Testis (tissue), 2 donors: ENCODE measurements at regions not wholly inside any gene's neighbourhood (a gene's known extent, or its start where the extent isn't known, plus 50 kb on each side); places are given as distances from the start of the nearest gene placed in this dataset.
"Not testable (repeated sequence)": the region's sequence is repeated elsewhere in the genome, so short reads cannot be mapped to it uniquely, and the experiment has no call there.

Experiments
- DNase-seq: peaks from one replicate; pipeline ENCODE4 v3.0.0-alpha.2; 2019
- H3K27ac ChIP-seq, 2 donors: fragments of 200-600 bp; sonication (generic); one replicate each; pipeline ENCODE4 v1.5.1; 2019
- H3K27me3 ChIP-seq: fragments of 200-600 bp; sonication (generic); one replicate; pipeline ENCODE4 v1.5.1; 2019
- H3K36me3 ChIP-seq: fragments of 200-600 bp; sonication (generic); one replicate; pipeline ENCODE4 v1.5.1; 2017; ENCODE audit warnings: low read depth; ENCODE audit errors: missing control alignments
- H3K4me1 ChIP-seq: fragments of 200-600 bp; sonication (generic); one replicate; pipeline ENCODE4 v1.5.1; 2019
- H3K4me3 ChIP-seq, 2 donors: fragments of 200-600 bp; sonication (generic); one replicate each; pipeline ENCODE4 v1.5.1; 2017 to 2019
- H3K9me3 ChIP-seq: fragments of 200-600 bp; sonication (generic); one replicate; pipeline ENCODE4 v1.5.1; 2017
- WGBS, 2 donors: methylation state at CpG; one replicate each; pipeline ENCODE4 v1.1.5; 2018; 5-methylcytosine and 5-hydroxymethylcytosine counted together
- intact Hi-C: fragments of 100-400 bp; cut with DNase I; formaldehyde crosslinking; loops from one replicate; pipeline ENCODE4 v1.15.1; 2023; ENCODE audit warnings: low total_unique reads
- small RNA-seq, 2 donors: library from RNA; depleted of rRNA; stranded (forward); fragments of <200 nt; gene quantifications; one replicate each; pipeline ENCODE3, GENCODE V24; 2016

DNA sequence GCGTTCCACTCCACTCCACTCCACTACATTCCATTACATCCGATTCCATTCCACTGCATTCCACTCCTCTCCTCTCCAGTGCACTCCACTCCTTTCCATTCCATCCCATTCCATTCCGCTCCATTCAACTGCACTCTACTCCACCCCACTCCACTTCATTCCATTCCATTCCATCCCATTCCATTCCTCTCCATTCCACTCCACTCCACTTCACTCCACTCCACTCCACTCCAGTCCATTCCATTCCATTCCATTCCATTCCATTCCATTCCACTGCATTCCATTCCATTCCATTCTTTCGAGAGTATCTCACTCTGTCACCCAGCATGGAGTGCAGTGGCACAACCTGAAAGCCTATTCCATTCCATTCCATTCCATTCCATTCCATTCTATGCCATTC lies 637.5 kb downstream of the TP53TG3F start:
- 63% methylated on average over 4 of the region's 4 CpGs for WGBS, 2 donors
- H3K4me1 ChIP-seq, H3K27me3 ChIP-seq, H3K9me3 ChIP-seq, DNase-seq, H3K4me3 ChIP-seq, H3K36me3 ChIP-seq, H3K27ac ChIP-seq, intact Hi-C loops: not testable (repeated sequence)

DNA sequence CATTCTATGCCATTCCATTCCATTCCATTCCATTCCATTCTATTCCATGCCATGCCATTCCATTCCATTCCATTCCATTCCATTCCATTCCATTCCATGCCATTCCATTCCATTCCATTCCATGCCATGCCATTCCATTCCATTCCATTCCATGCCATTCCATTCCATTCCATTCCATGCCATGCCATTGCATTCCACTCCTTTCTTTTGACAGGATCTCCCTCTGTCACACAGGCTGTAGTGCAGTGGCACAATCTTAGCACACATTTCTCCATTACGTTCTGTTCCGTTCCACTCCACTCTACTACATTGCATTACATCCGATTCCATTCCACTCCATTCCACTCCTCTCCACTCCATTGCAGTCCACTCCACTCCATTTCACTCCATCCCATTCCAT lies 637.9 kb downstream of the TP53TG3F start:
- H3K27ac ChIP-seq, H3K36me3 ChIP-seq, DNase-seq, H3K4me1 ChIP-seq, H3K9me3 ChIP-seq, intact Hi-C loops, H3K27me3 ChIP-seq, H3K4me3 ChIP-seq: not testable (repeated sequence)
- 79% methylated on average over 3 of the region's 3 CpGs for WGBS, 2 donors

DNA sequence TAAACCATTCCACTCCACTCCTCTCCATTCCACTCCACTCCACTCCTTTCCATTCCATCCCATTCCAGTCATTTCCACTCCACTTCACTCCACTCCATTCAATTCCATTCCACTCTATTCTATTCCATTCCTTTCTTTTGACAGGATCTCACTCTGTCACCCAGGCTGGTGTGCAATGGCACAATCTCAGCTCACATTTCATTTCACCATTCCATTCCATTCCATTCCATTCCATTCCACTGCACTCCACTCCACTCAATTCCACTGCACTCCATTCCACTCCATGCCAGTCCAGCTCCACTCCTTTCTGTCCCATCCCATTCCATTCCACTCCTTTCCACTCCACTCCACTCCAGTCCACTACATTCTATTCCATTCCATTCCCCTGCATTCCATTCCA lies 638.6 kb downstream of the TP53TG3F start:
- H3K36me3 ChIP-seq, DNase-seq, H3K4me3 ChIP-seq, intact Hi-C loops, H3K4me1 ChIP-seq, H3K27ac ChIP-seq, H3K9me3 ChIP-seq, H3K27me3 ChIP-seq: not testable (repeated sequence)

DNA sequence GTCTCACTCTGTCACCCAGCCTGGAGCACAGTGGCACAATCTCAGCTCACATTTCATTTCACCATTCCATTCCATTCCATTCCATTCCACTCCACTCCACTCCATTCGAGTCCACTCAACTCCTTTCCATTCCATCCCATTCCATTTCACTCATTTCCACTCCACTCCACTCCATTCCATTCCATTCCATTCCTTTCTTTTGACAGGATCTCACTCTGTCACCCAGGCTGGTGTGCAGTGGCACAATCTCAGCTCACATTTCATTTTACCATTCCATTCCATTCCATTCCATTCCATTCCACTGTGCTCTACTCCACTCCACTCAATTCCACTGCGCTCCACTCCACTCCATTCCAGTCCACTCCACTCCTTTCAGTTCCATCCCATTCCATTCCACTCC lies 639.6 kb downstream of the TP53TG3F start:
- H3K27ac ChIP-seq, H3K36me3 ChIP-seq, H3K27me3 ChIP-seq, intact Hi-C loops, H3K4me3 ChIP-seq, H3K9me3 ChIP-seq, H3K4me1 ChIP-seq, DNase-seq: not testable (repeated sequence)
- 24 to 44% methylated on average over 2 of the region's 2 CpGs for WGBS, 2 donors

Small RNA genes lying in the stretch of these regions (small RNA-seq; reads per million reads assigned to genes)
- gene AC133561.3, result 0 reads per million in 2 donors
- 0 to 0.09 reads per million in 2 donors for gene AC133561.4
- 0 reads per million in 2 donors for gene AC140658.4
